B cell (primary cell): ENCODE measurements at regions not wholly inside any gene's neighbourhood (a gene's known extent, or its start where the extent isn't known, plus 50 kb on each side); places are given as distances from the start of the nearest gene placed in this dataset.

Source experiments
- ATAC-seq: fragments of 200-7000 bp; cut with Tn5 transposase; one replicate; pipeline ENCODE4 v1.10.0; 2021; ENCODE audit warnings: low read depth, mild to moderate bottlenecking, moderate number of reproducible peaks, moderate library complexity
- CTCF ChIA-PET: fragments of 350-600 bp; sonication (Branson Sonifier 250); formaldehyde crosslinking; loops from one replicate; lab custom pipeline; 2021; ENCODE audit warnings: antibody characterized with exemption, inconsistent platforms; lab: Charles Lee
- POLR2A ChIA-PET: fragments of 350-600 bp; sonication (Branson Sonifier 250); formaldehyde crosslinking; loops from one replicate; lab custom pipeline; 2021; ENCODE audit warnings: antibody characterized with exemption; lab: Charles Lee
- DNase-seq: peaks from one replicate; pipeline ENCODE4 v3.0.0; 2013
- H2AFZ ChIP-seq: 2 replicates; pipeline ENCODE4 v1.6.1; 2012; ENCODE audit warnings: mild to moderate bottlenecking, low read depth, low read length; ENCODE audit not compliant: insufficient read depth, poor library complexity, severe bottlenecking
- H3K27ac ChIP-seq, 2 donors: 1 replicate in 1 of 2; 2 replicates in 1 of 2; pipeline ENCODE4 v1.5.1; 2012 to 2013; ENCODE audit warnings: low read length in 2 of 2, mild to moderate bottlenecking in 2 of 2, moderate library complexity in 1 of 2
- H3K27me3 ChIP-seq, 4 experiments: fragments of 200-600 bp in 1 of 4; sonication (generic) in 1 of 4; replicated peaks in 1 of 4; 1 replicate in 2 of 4; 2 replicates in 2 of 4; pipeline versions ENCODE4 v1.6.1 to v1.7.0; 2013 to 2016; ENCODE audit warnings: low read length in 3 of 4, mild to moderate bottlenecking in 2 of 4, mixed read lengths in 1 of 4, moderate library complexity in 1 of 4; ENCODE audit not compliant: insufficient read depth in 4 of 4, control insufficient read depth in 3 of 4; ENCODE audit errors: control extremely low read depth in 1 of 4
- H3K36me3 ChIP-seq, 2 experiments: replicated peaks in 1 of 2; 1 replicate in 1 of 2; 2 replicates in 1 of 2; pipeline versions ENCODE4 v1.6.1 to v1.7.1; 2013; ENCODE audit warnings: low read length in 1 of 2; ENCODE audit not compliant: insufficient read depth in 2 of 2, control insufficient read depth in 1 of 2; ENCODE audit errors: control extremely low read depth in 1 of 2, extremely low read depth in 1 of 2
- H3K4me1 ChIP-seq, 2 donors: fragments of 200-600 bp in 1 of 2; sonication (generic) in 1 of 2; 1 replicate in 1 of 2; 2 replicates in 1 of 2; pipeline versions ENCODE4 v1.5.1 to v1.6.1; 2013 to 2017; ENCODE audit warnings: low read length in 2 of 2; ENCODE audit not compliant: control insufficient read depth in 2 of 2, insufficient read depth in 2 of 2
- H3K4me2 ChIP-seq: replicated peaks from 2 replicates; pipeline ENCODE3; 2012; ENCODE audit warnings: mild to moderate bottlenecking, low read depth, low read length; ENCODE audit not compliant: poor library complexity, severe bottlenecking
- H3K4me3 ChIP-seq, 5 experiments: fragments of 200-600 bp in 1 of 5; sonication (generic) in 1 of 5; 1 replicate in 3 of 5; 2 replicates in 2 of 5; pipeline versions ENCODE4 v1.5.1 to v1.7.0; 2011 to 2016; ENCODE audit warnings: low read length in 4 of 5, mild to moderate bottlenecking in 4 of 5, low read depth in 2 of 5, control low read depth in 1 of 5, moderate library complexity in 1 of 5; ENCODE audit not compliant: insufficient read depth in 1 of 5; ENCODE audit errors: control extremely low read depth in 1 of 5, extremely low read depth in 1 of 5
- H3K79me2 ChIP-seq: fragments of 200-600 bp; sonication (generic); one replicate; pipeline ENCODE4 v1.6.0; 2016; ENCODE audit warnings: low read length; ENCODE audit not compliant: control insufficient read depth, insufficient read depth
- H3K9ac ChIP-seq: fragments of 200-600 bp; sonication (generic); 2 replicates; pipeline ENCODE4 v1.6.1; 2017; ENCODE audit warnings: mild to moderate bottlenecking, low read length, moderate library complexity
- H3K9me3 ChIP-seq, 3 donors: one replicate each; pipeline versions ENCODE4 v1.6.1 to v1.7.1; 2013; ENCODE audit warnings: low read length in 2 of 3; ENCODE audit not compliant: control insufficient read depth in 2 of 3, insufficient read depth in 1 of 3; ENCODE audit errors: control extremely low read depth in 1 of 3
- H4K20me1 ChIP-seq: 2 replicates; pipeline ENCODE4 v1.6.0; 2012; ENCODE audit warnings: mild to moderate bottlenecking, low read length; ENCODE audit not compliant: insufficient read depth, control insufficient read depth, poor library complexity, severe bottlenecking
- H3K27ac Mint-ChIP-seq: one replicate; pipeline ENCODE4 v1.8.0; 2021; ENCODE audit warnings: mixed read lengths
- H3K27me3 Mint-ChIP-seq: one replicate; pipeline ENCODE4 v1.8.0; 2021; ENCODE audit warnings: mixed read lengths
- H3K4me1 Mint-ChIP-seq: one replicate; pipeline ENCODE4 v1.8.0; 2021; ENCODE audit warnings: mixed read lengths
- H3K4me3 Mint-ChIP-seq: one replicate; pipeline ENCODE4 v1.8.0; 2021; ENCODE audit warnings: mixed read lengths
- H3K9me3 Mint-ChIP-seq: one replicate; pipeline ENCODE4 v1.8.0; 2022; ENCODE audit warnings: mixed read lengths; ENCODE audit not compliant: insufficient read depth
- CTCF ChIP-seq: fragments of 200-600 bp; IDR thresholded peaks from one replicate; pipeline ENCODE4 v1.8.0; 2022; ENCODE audit warnings: antibody characterized with exemption, mild to moderate bottlenecking
- EZH2 ChIP-seq: IDR thresholded peaks from 2 replicates; pipeline ENCODE4 v1.6.1; 2012; ENCODE audit warnings: borderline replicate concordance, low read depth, mild to moderate bottlenecking, moderate library complexity, low read length; ENCODE audit not compliant: insufficient read depth, poor library complexity, severe bottlenecking
- WGBS: methylation state at CpG from one replicate; pipeline ENCODE4 v1.1.5; 2013; ENCODE audit warnings: missing lambda C conversion rate; ENCODE audit not compliant: insufficient coverage; 5-methylcytosine and 5-hydroxymethylcytosine counted together
- intact Hi-C: fragments of 100-400 bp; cut with micrococcal nuclease; formaldehyde crosslinking; loops from one replicate; pipeline ENCODE4 v1.10.0; 2022

GRCh38 chrX:103151799-103152198 lies 58.9 kb upstream of the NXF3 start:
- Histone ChIP-seq H3K4me1 (no peaks in the 10 kb centered on the region), H3K79me2 (no peaks in the 10 kb centered on the region), H3K27ac (no peak overlapping the region), H3K4me2 (no peak overlapping the region), H3K36me3 (no peaks in the 10 kb centered on the region), H3K4me3 (no peak overlapping the region), H2AFZ (no peak overlapping the region), H3K9me3 (no peaks in the 10 kb centered on the region), H3K27me3 (no peaks in the 10 kb centered on the region), H3K9ac (no peak overlapping the region), H4K20me1 (no peaks in the 10 kb centered on the region)
- TF ChIP-seq CTCF (no peak), EZH2 (no peak)
- no peaks in the 10 kb centered on the region for H3K4me1 Mint-ChIP-seq
- WGBS: no CpG with 5 or more reads among the region's 3 CpGs
- POLR2A ChIA-PET: no interaction called here
- CTCF ChIA-PET: no interaction called here
- H3K27me3 Mint-ChIP-seq: peaks cover 4% of the 10 kb centered on the region
- DNase-seq (no peak), ATAC-seq (no peak)
- no peak overlapping the region for H3K4me3 Mint-ChIP-seq
- intact Hi-C loops: no loop called here
- no peak overlapping the region for H3K27ac Mint-ChIP-seq
- no peaks in the 10 kb centered on the region for H3K9me3 Mint-ChIP-seq

GRCh38 chrX:103149652-103150051 lies 56.7 kb upstream of the NXF3 start:
- TF ChIP-seq EZH2 (no peak), CTCF (no peak)
- Histone ChIP-seq H3K9ac (no peak overlapping the region), H3K4me3 (no peak overlapping the region), H3K79me2 (no peaks in the 10 kb centered on the region), H3K27me3 (no peaks in the 10 kb centered on the region), H3K4me1 (no peaks in the 10 kb centered on the region), H3K9me3 (no peaks in the 10 kb centered on the region), H3K36me3 (no peaks in the 10 kb centered on the region), H3K27ac (no peak overlapping the region), H3K4me2 (no peak overlapping the region), H2AFZ (no peak overlapping the region), H4K20me1 (no peaks in the 10 kb centered on the region)
- no peaks in the 10 kb centered on the region for H3K4me1 Mint-ChIP-seq
- intact Hi-C loops: no loop called here
- CTCF ChIA-PET: no interaction called here
- H3K27me3 Mint-ChIP-seq: peaks cover 4% of the 10 kb centered on the region
- no peak overlapping the region for H3K27ac Mint-ChIP-seq
- no peak overlapping the region for H3K4me3 Mint-ChIP-seq
- no peak for ATAC-seq
- DNase-seq: no peak
- POLR2A ChIA-PET: no interaction called here
- H3K9me3 Mint-ChIP-seq: no peaks in the 10 kb centered on the region
